ENCODE measurements at regions not wholly inside any gene's neighbourhood (a gene's known extent, or its start where the extent isn't known, plus 50 kb on each side); places are given as distances from the start of the nearest gene placed in this dataset.
"Not testable (repeated sequence)": the region's sequence is repeated elsewhere in the genome, so short reads cannot be mapped to it uniquely, and the experiment has no call there.

DNA sequence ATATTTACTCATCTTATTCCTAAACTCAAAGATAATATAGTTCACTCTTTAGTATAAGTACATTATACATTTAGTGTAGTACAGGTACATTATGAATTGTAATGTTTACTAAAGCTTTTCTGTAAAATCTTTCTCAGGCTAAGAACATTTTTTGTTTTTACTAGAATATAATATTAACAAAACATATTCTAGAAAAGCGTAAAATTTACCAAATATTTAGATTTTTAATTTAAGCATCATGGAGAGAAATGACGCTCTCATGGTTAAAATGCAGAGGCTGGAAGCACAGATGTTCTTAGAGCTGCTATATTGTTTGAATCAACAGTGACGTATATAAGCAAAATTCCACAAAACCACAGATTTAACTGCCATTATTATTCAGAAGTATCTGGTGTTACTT lies 54.7 kb upstream of the NBPF15 start:
- H3K4me3 ChIP-seq (ENCODE audit: low read depth, low read length); DNase-seq (ENCODE audit: low read depth): not testable (repeated sequence)

DNA sequence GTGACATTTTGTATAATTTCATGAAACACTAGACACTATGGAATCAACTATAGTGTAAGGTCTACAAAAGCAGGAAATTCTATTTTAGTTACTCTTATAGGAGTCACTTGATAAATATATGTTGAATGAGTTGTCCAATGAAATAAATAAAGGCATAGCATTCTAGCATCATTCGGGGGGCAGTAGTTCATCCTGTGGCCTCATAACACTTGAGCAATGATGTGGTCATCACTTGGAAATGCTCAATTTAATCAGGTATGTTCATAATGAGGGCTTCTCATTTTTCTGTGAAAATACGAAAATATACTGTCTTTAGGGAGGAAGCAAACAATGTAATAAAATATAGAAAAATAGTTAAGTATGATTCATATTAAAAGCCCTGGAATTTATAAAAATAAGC lies 55.4 kb upstream of the NBPF15 start:
- DNase-seq (ENCODE audit: low read depth); H3K4me3 ChIP-seq (ENCODE audit: low read depth, low read length): not testable (repeated sequence)

DNA sequence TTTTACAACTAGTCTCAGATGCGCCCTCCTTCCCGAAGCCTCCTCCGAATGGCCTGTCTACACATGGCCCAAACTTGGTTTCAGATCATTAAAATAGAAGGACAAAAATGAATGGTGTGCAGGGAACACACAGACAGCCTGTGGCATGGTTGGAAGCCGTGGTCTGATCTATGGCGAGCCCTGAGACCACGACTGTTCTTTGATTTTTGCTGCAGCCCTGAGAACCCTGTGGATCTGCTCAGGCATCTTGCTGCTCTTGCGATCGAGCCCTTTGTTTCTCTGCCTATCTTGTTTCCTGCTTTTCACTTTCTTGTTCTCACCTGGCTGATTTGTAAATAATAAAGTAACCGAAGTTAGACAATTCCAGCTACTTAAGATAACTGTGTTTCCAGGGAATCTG lies 57.0 kb upstream of the NBPF15 start:
- DNase-seq (ENCODE audit: low read depth); H3K4me3 ChIP-seq (ENCODE audit: low read depth, low read length): not testable (repeated sequence)

DNA sequence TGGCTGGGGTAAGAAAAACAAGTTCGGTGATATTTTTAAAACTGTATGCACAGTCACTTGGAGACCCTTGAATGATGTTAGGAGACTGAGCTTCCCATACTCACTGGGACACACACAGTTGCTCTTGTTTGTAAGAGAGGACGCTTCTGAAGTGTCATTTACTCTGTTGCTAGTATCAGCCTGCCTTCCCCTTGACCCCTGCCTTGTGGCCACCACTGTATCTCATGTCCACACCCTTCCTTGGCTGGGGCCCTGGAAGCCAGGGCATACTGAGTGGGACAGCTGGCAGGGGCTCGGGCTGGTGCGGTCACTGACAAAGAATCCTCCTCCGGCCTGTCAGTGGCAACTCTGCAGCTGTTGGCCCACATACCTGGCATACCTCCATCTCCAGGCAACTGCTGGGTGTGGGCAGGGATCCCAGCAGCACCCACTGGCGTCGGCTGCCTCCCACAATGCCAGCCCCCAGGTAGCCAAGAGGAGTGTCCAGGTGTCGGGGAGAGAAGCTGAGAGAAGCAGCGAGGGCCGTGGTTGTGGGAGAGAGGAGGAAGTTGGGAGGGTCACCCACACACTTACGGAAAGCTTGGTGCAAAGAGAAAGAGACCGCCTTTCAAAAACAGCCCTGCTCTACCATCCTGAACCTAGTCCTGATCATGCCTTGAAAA lies 58.2 kb upstream of the NBPF15 start:
- not testable (repeated sequence) for DNase-seq (ENCODE audit: low read depth); H3K4me3 ChIP-seq (ENCODE audit: low read depth, low read length)

DNA sequence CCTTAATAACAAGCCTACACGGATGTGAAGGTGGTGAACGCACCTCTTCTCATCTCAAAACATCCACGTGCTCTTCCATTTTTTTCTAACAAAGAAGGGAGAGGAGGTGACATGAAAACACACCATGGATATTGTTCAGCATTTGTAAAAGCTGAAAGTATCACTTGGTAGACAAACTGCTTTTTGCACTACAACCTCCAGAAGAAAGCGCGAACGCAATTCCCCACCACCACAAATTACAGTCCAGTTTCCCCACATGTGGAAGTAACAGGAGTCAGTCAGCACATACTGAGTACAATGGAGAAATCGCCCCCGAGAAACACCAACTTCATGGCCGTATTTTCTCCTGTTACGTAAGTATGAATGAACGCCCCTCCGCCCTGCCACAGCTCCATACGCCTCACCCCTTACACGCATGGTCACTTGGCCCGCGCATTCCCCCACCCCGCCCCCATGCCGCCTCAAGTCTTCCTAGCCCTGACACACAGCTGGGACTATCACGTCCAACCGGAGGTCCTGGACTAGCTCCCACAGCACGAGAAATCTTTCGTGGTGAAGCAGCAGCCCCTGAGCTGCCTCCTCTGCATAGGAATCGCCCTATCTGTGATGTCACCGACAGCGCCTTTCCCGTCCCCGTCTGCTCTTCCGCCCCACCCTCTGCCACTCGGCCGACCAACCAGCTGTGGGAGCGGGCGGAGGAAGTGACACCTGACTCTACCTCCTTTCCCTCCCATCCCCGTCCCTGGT lies 62.4 kb upstream of the NBPF15 start:
- peak; percentile 54 for DNase-seq (ENCODE audit: low read depth)

DNA sequence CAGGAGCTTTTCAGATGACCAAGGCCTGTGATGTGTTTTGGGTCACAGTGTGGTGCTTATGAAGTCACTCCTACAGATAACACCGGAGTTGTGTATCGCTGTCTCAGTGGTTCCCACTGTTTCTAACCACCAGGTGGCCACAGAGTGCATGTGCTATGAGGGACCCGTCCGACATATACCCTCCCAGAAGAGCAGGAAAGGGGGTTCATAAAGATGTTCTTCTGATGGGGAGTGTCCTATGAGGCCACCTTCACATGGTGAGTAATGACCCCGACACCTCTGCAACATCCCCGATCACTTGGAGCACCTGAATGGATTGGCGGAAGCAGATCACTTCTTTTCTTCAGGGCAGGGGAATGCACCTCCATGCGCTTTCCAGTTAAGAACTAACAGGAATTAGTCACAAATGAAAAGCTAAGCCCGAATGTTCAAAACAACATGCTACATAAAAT lies 60.5 kb upstream of the PPIAL4F start:
- not testable (repeated sequence) for H3K4me3 ChIP-seq (ENCODE audit: low read depth, low read length); DNase-seq (ENCODE audit: low read depth)
- TF ChIP-seq, protein P1, sequence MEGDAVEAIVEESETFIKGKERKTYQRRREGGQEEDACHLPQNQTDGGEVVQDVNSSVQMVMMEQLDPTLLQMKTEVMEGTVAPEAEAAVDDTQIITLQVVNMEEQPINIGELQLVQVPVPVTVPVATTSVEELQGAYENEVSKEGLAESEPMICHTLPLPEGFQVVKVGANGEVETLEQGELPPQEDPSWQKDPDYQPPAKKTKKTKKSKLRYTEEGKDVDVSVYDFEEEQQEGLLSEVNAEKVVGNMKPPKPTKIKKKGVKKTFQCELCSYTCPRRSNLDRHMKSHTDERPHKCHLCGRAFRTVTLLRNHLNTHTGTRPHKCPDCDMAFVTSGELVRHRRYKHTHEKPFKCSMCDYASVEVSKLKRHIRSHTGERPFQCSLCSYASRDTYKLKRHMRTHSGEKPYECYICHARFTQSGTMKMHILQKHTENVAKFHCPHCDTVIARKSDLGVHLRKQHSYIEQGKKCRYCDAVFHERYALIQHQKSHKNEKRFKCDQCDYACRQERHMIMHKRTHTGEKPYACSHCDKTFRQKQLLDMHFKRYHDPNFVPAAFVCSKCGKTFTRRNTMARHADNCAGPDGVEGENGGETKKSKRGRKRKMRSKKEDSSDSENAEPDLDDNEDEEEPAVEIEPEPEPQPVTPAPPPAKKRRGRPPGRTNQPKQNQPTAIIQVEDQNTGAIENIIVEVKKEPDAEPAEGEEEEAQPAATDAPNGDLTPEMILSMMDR (IDR thresholded peaks at IDR 0.05; ENCODE audit: insufficient read depth, low read length): peak; percentile 7

More for the DNA sequence above, 62.4 kb upstream of the NBPF15 start:
- H3K4me3 ChIP-seq (ENCODE audit: low read depth, low read length): peak overlapping the region; percentile 53

DNA sequence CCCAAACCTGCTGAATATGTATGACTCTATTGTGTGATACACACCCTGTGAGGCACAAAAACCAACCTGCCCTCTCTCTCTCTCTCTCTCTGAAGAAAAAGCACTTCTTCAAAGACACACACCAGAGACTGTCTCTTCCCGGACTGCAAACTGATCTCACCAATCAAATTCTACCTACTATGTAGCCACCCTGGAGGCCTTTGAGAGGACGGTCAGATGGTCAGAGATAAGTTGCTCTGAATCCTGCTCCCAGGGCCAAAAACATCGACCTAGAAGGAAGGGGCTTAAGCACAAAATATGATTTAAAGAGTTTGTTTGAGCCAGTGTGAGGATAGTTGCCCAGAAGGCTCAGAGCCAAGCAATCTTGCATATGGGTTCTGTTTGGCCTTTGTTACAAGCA lies 59.2 kb upstream of the PPIAL4F start:
- not testable (repeated sequence) for DNase-seq (ENCODE audit: low read depth); H3K4me3 ChIP-seq (ENCODE audit: low read depth, low read length)

DNA sequence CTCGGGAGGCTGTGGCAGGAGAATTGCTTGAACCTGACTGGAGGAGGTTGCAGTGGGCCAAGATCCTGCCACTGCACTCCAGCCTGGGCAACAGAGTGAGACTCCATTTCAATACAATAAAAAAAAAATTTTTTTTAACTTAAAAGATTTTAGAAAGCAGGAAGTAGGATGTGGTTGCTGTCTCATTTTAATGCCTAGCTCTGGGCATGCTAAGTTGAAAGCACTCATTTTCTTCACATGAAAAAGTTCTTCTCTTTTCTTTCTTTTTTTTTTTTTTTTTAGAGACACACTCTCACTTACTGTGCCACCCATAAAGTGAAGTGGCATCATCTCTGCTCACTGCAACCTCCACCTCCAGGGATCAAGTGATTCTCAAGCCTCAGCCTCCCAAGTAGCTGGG lies 58.4 kb upstream of the PPIAL4F start:
- not testable (repeated sequence) for H3K4me3 ChIP-seq (ENCODE audit: low read depth, low read length); DNase-seq (ENCODE audit: low read depth)

DNA sequence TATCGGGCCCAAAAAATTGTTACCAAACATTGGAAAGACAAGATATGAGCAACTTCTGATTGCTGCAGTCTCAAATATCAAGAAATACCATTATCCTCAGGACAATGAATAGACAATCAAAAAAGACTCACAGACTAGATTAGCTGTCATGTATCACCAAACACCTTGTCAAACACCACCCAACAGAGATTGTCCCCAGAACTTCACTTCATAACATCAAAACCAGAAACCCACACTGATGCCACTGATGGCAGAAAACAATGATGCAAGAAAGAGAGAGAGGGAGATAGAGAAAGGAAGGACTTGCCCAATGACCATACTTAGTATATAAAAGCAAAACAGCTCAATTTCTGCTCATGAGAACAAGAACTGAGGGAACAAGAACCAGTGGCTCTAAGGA lies 56.0 kb upstream of the PPIAL4F start:
- H3K4me3 ChIP-seq (ENCODE audit: low read depth, low read length); DNase-seq (ENCODE audit: low read depth): not testable (repeated sequence)

DNA sequence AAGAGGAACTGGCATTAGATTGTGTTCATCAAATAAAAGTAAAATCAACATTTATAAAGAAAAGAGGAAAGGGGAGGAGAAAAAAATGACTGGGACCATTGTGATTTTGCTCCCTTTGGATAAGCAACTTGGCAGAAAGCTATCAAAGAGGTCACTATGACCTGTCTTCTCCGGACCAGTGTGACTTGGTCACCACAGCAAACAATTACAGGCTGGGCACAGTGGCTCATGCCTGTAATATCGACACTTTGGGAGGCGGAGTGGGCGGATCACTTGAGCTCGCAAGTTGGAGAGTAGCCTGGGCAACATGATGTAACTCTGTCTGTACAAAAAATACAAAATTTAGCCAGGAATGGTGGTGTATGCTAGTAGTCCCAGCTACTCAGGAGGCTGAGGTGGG lies 55.5 kb upstream of the PPIAL4F start:
- not testable (repeated sequence) for DNase-seq (ENCODE audit: low read depth); H3K4me3 ChIP-seq (ENCODE audit: low read depth, low read length)

DNA sequence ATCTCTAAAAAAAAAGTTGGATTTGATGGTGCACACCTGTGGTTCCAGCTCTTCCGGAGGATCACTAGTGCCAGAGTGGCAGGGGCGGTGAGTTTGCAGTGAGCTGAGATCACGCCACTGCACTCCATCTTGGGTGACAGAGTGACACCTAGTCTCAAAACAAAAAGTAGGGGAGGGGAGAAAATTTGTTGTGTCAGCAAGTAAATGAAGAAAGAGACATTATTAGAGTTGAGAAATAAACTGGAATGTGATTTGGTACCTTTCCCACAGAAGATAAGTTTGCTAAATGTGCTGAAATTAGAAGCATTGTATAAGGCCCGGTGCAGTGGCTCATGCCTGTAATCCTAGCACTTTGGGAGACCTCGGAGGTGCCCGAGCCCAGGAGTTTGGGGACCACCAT lies 54.0 kb upstream of the PPIAL4F start:
- not testable (repeated sequence) for DNase-seq (ENCODE audit: low read depth); H3K4me3 ChIP-seq (ENCODE audit: low read depth, low read length)

DNA sequence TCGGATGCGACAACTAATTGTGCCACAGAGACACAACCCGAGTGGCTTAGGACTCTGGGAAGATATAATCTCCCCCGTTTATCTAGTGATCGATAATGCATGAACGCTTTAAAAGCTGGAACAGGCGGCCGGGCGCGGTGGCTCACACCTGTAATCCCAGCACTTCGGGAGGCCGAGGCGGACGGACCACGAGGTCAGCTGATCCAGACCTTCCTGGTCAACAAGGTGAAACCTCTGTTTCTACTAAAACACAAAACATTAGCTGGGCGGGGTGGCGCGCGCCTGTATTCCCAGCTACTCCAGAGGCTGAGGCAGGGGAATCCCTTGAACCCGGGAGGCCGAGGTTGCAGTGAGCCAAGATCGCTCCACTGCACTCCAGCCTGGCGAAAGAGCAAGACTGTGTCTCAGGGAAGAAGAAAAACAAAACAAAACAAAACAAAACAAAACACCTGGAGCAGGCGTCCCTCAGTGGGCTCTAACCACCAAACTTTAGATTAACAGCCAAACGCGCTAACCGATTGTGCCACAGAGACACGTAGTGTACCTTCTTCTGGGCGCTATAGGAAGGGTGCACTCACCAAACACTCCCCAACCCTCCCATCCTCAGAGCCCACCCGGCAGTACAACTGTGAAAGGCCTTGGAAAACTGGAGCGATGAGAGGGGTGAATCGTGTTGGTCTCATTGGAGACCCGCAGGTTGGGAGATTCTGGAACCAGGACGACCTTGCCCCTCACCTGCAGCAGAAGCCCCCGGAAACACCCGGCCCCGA lies 53.3 kb upstream of the PPIAL4F start:
- not testable (repeated sequence) for H3K4me3 ChIP-seq (ENCODE audit: low read depth, low read length); DNase-seq (ENCODE audit: low read depth)

Small RNA genes in the stretch of these regions (small RNA-seq; reads per million reads assigned to genes)
- gene RF00003: 26.6 reads per million, percentile 96 among the genes with 10 or more reads in this experiment
